CD4-positive, alpha-beta T cell treated with Interleukin-2 at 100 ng/mL for 4 hours (primary cell): ENCODE measurements at regions not wholly inside any gene's neighbourhood (a gene's known extent, or its start where the extent isn't known, plus 50 kb on each side); places are given as distances from the start of the nearest gene placed in this dataset.

Source experiments
- DNase-seq: peaks from one replicate; pipeline ENCODE4 v3.0.0-alpha.2; 2020; ENCODE audit warnings: low spot score

DNA sequence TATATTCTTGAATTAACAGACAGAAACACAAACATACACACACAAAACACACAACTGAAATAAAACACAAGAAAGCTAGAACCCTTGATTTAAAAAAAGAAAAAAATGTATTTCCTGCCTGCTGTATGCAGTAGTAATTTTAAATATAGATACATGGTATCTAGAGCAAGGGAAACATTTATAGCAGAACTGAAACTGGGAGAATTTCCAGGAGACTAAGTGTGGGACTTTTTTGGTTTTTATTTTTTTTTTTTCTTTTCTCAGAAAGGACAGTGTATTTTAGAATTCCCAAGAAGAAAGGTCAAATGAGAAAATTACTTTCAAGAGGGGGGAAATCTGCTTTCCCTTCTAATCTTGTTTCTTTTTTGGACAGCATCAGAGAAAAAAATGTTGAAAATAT, 558.9 kb upstream of the PKDCC start:
- DNase-seq = no peak

DNA sequence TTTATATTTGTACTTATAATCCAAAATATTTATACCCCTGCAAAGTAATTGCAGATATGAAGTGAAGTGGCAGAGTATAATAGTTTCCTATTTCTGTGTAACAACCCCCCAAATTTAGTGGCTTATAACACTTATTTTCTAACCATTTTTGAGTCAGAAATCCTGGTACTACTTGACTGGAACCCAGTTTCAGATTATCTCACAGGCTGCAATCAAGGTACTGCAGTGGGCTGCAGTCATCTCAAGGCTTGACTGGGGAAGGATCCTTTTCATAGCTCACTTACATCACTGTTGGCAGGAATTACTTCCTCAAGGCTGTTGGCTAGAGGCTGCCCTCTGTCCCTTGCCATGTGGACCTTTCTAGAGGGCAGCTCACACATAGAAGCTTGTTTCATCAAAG, 558.2 kb upstream of the PKDCC start:
- no peak for DNase-seq

DNA sequence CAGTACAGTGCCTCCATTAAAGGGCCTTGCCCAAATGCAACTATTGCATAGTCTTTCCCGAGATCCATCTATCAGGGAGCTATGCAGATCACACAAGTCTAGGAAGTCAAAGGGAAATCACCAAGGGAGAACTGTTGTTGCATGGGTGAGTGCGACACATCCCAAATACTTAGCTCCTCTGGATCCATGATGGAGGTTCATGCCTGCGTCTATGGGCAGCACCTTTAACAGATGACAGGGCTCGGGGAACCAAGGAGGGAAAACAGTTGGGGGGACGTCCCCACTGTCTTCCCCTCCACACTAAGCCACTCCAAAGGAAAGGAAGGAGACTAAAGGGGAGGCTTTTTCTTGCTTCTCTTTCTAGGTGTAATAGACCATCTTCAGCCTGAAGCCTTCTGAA, 552.8 kb upstream of the PKDCC start:
- DNase-seq = no peak

DNA sequence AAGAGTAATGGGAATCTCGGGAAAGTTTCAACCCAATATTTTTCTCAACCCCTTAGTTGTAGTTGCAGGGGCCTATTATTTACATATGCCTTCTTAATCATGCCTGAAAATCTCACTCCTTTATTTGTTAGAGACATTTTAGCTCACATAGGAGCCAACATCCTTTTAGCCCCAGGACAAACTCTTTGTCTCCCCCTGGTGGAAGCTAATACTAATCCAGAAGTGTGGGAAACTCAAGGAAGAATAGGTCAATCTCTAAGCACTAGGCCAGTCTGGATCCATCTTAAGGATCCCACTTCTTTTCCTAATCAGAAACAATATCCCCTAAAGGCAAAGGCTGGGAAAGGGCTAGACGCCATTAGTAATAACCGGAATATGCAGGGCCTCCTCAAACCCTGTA, 550.9 kb upstream of the PKDCC start:
- DNase-seq = no peak

DNA sequence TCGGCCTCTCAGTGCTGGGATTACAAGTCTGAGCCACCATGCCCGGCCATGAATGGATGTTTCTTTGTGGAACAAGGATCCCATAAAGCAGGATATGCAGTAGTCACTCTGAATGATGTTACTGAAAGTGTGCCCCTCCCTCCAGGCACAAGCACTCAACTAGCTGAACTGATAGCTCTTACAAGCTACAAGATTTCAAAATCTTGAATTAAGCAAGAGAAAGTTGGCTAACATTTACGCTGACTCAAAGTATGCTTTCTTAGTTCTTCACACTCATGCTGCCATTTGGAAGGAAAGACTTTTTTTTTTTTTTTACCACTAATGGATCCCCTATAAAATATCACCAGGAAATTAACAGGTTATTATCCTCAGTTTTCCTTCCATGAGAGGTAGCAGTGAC, 549.0 kb upstream of the PKDCC start:
- DNase-seq = no peak

DNA sequence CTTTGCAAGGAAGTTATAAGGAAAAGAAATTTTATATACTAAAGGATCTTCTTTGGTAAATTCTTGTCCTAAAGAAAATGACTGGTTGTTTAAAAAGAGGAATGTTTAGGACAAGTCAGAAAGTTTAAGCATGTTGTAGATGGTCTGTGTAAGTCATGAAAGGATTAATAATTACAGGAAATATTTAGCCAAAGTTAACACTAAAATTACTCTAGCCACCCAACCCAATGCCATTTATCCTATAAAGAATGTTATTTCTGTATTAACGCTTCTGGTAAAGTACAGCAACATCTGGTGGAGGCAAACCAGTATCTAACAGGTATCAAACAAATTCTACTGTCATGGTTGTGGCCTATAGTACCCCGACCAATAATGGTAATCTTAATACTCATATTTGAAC, 546.9 kb upstream of the PKDCC start:
- DNase-seq = no peak

DNA sequence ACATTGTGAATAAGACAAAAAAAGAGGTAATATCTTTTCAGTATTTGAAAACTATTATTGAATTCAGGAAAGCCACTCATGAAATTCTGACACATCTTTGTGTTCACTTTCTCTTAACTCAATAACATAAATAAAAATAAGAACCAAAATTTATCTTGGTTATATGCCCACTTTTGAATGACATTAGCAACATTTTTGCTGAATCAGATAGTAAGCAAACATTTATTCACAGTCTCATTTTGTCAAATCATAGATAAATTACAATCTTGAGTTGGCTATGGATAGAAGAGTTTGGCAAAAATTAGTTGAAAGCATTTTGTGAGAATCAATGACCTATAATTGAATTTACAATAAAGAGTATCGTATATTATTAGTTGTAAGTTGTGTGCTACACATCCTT, 545.1 kb upstream of the PKDCC start:
- DNase-seq = no peak

DNA sequence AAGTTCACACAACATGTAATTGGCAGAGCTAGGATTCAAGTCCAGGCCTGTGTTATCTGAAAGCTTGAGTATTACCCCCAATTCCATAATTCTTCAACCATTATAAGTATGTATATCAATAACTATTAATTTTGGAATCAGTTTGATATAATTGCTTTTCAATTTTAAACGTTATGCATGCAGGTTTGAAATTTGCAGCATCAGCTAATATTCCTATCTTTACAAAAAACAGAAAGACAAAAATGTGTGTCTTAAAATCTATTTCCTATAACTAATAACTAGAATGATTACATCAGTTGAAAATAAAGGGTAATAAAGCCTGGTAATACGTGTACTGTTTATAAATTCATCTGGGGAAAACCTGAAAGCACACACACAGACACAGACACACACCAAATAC, 543.3 kb upstream of the PKDCC start:
- DNase-seq = no peak

DNA sequence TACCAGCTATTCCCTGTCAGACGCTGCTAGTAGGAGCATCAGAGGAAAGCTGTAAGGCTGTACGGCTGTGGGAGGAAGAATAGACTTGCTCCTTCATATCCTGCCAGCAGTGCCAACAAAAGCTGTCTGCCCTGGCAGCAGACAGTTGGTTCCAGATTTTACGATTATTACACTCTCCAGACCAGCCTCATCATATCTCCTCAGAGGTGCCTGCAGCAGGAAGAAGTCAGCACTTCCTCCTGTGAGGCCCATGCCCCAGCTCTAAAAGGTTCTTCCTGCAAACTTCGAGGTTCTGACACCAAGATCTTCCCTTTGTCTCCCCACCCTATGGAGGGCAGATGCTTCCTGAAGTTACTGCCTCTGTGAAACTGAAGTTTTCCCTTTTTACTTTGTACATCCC, 537.7 kb upstream of the PKDCC start:
- DNase-seq = no peak

DNA sequence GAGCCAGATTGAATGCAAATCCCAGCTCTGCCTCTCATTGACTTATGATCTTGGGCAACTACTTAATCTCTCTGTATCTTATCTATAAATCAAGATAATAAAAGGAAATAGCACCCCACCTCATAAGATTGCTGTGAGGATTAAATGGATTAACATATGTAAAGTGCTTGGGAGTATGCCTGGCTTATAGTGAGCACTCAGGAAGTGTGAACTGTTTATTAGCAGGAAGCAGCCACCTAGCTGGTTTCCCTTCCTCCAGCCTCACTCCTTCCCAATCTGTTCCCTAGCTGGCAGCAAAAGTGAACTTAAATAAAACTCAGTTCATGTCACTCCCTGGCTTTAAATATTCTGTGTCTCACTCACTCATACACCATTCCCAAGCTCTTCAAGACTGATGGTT, 526.6 kb upstream of the PKDCC start:
- no peak for DNase-seq

DNA sequence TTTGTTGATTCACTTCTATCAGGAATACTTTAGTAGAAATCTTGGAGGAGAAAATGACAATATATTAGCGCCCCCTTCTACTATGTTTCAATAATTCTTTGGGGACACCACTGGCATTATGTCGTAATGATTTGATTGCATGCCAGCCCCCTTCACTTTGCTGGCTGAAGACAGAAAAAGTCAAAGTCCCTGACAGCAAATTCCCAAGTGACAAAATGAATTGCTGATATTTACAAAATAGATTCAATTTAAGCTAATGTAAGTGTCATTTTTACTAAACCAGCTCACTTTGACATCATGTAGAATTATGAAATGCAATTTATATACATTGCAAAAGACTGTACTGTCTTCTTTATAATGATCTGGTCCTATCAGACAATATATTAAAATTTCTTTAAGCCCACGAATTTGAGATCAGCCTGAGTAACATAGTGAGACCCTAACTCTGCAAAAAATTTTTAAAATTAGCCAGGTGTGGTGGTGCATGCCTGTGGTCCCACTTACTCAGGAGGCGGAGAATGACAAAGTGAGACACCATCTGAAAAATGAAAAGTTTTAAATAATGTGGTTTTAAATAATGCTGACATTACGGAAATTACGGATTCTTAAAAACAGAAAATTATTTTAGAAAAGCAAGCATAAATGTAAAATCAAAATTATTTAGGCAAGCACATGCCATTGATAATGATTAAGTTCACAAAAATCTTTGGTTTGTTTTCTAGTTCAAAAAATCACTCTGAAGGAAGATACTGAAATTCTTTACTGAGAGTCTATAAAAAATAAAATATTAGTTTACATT, 520.1 kb upstream of the PKDCC start:
- no peak for DNase-seq

DNA sequence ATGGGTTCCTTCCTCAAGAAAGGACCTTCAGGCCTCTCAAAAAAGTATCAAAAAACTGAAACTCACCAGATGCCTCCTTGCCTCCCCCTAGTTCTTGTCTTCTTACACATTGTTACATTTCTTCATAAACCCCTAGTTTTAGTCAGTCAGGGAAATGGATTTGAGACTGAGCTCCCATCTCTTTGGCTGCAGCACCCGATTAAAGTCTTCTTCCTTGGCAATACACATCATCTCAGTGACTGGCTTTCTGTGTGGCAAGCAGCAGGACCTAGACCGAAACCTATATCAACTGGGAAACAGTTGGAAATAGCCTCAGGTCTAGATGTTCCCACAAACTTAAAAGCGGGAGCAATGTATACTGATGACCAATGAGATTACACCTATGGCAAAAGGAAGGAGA, 512.2 kb upstream of the PKDCC start:
- DNase-seq = no peak

DNA sequence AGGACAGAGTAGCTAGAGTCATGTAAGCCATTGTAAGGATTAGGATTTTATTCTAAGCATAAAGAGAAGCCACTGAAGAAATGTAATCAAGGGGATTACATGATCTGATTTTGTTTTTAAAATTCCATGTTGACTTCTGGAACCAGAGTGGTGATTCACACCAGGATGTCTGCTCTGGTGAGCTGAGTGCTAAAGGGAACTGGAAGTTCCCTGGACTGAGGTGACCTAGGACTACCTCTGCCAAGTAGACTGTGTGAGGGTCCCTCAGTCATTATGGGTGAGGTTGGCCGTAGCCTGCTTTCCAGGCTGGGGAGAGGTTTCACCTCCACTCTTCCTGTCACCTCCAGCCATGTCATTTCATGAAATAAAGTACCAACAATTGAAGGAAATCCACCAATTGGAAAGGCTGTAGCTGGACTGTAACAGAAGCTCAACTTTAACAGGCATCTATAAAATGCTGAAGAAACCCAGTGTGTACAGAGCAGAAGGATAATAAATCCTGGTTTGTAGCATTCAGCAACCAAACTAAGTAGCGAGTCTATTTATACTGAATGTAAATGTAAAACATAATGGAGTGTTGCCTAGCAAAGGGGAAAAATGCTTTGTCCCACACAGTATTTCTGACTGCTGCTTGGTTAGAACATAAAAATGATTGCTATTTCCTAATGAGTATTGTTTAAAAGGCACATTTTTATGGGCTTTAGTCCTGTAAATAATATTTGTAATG, 507.4 kb upstream of the PKDCC start:
- DNase-seq = no peak

DNA sequence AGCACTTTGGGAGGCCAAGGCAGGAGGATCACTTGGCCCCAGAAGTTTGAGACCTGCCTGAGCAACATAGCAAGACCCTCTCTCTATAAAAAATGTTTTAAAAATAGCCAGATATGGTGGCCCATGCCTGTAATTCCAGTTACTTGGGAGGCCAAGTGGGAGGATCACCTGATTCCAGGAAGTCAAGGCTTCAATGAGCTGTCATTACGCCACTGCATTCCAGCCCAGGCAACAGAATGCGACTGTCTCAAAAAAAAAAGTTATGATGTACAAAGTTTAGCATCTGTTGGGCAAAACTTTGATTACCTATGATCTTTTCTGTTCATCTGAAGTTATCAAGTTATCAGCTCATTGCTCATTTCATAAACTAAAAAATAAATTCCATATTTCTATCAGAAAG, 504.1 kb upstream of the PKDCC start:
- no peak for DNase-seq

DNA sequence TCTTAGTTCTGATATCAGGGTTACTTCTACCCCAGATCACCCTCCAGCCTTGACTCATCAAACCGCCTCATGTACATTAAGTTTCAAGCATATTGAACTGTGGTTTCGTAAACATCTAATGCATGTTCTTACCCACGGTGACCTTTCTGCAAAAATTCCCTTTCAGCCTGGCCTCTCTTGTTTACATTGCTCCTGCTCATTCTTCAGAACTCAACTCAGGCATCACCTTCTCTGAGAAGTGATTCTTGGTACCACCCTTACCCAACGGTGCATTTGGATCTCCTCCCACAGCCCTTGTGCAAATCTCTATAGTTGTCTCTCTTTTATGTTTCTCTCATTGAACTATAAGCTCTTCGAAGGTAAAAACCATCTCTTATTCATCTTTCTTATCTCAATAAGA, 503.1 kb upstream of the PKDCC start:
- DNase-seq = no peak

DNA sequence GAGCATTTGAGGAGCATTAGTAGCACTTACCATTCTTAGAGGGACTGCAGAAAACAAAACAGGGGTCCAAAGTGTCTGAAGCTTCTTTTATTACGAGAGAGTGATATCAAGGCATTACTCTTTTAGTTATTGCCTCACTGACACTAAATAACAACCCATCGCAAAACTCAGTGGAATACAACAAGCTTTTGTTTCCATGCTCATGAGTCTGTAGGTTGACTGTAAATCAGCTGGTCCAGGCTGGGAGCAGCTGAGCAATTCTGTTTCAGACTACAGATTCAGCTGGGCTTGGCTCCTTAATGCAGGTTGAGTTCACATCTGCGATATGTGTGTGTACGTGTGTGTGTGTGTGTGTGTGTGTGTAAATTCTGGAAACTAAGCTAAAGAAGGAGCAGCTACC, 501.8 kb upstream of the PKDCC start:
- no peak for DNase-seq

DNA sequence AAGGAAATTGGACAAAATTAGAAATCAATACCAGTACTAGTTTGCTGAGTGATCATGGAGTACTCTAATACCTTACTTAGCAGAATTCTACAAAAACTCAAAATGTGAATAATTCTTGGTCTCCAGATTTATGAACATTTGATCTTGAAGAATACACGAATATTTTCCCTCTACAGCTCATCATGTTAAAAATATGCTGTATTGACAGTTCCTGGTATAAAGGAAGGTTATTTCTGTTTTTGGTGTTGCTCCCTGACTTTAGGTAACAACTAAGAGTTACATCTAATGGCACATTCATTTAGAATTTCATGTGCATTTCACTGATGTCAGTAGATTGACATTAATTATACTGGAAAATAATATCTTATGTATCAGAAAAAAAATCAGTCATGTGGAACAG, 479.2 kb upstream of the PKDCC start:
- DNase-seq = no peak

DNA sequence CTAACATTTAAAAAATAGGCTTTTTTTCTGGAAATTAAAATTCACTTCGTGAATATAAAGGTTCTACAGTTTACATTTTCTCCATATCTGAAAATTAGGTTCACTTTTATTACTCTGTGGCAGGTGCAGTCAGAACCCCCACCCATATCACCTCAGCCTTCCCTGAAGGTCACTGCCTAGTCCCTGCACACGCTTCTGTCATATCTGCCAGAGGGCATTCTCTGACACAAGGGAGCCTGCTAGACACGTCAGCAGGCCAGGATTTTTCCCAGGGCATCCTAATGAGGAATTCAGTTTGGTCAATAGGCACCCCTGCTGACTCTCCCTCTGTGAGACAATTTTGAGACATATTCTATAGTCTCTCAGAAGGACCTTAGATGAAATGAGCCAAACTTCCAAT, 475.7 kb upstream of the PKDCC start:
- DNase-seq = no peak

DNA sequence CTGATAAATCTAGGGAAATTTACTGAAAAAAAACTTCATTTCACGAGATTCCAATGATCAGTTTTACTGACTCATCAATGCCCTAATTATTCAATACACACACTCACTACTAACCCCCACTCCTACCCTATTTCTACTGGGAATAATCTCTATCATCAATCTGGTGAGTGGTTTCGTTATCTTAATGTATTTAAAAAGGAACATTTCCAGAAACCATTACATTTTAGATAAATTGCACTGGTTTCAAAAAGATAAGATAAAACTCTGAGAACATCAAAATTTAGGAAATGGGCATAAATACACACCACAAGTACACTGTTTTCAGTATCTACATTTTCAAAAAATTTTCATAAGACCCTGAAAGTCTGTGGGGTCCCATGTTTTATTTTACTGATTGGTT, 471.4 kb upstream of the PKDCC start:
- no peak for DNase-seq

DNA sequence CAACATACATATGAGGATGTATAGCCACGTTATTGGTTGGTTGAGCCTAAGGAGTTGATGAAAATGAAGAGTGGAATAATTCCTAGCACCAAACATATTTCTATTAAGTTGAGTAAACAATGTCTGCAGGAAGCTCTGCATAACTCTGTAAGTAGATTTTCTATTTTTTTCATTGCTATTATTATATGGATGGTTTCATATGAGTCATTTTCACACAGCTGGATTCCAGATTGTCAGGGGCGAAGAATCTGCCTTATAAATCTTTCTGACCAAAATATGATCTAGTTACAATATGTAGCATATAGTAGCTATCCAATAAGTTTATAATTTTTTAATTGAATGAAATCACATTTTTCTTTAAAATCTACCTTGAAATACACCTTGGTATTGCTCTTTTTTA, 468.0 kb upstream of the PKDCC start:
- DNase-seq = no peak

DNA sequence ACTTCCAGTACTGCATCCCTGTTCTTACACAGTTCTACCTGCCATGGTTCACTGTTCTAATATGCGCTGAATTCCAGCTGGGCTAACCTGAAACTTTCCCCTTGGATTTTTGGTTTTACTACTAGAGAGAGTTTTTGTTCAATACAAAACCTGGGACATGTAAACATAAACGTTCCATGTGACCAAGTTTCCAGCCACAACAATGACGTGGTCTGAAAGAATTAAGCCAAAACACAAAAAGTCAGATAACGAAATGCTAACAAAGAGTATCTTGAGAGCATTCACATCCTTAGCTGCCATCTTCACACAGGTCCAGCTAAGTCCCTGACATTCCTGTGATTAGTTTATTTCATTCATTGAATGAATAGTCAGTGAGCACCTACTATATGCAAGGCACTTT, 467.0 kb upstream of the PKDCC start:
- no peak for DNase-seq

DNA sequence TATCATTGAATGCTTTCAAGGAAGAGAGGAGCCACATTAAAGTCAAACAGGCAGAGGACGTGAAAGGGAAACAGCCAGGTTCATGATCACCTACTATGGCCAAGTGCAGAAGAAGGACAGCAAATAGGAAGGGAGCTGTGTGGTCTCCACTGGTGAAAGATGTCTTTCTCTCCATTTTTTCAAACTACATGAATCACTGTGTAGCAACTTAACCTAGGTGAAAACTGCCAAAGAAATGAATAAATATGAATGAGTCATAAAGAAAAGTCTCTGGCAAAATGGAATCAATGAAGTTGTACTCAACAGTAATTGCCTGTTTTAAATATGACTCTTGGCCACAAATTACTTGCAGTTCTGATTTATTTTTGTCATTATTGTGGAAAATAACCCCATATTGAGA, 452.6 kb upstream of the PKDCC start:
- no peak for DNase-seq

DNA sequence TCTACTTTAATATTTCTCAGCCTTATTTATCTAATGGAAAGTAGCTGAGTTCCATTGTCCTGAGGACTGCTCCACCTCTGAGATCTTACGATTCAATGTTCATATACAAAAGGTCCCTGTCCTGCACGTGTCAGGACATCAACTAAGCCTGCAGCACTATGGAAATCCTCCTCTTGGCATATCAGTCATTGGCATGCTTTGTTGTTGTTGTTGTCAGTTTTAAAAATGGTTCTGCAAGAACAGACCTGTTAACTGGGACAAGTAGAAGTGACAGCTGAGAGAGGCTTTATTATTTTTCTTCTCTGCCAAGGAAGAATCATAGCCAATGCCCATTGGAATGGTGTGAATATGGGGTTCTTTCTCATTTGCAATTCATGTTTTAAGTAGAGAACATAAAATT, 450.1 kb upstream of the PKDCC start:
- no peak for DNase-seq
